Liver (tissue), 3 donors: ENCODE measurements at regions not wholly inside any gene's neighbourhood (a gene's known extent, or its start where the extent isn't known, plus 50 kb on each side); places are given as distances from the start of the nearest gene placed in this dataset.

Experiments
- CTCF ChIP-seq: fragments of 150-350 bp; IDR thresholded peaks from 2 replicates; pipeline ENCODE4 v1.5.1; 2017; ENCODE audit warnings: improper control_type of control experiment, low read depth, low read length; ENCODE audit not compliant: missing input control
- MAX ChIP-seq: IDR thresholded peaks from 2 replicates; pipeline ENCODE4 v1.6.1; 2016; ENCODE audit warnings: antibody characterized with exemption
- REST ChIP-seq: IDR thresholded peaks from 2 replicates; pipeline ENCODE4 v1.6.1; 2016; ENCODE audit warnings: antibody characterized with exemption, mild to moderate bottlenecking
- TAF1 ChIP-seq: conservative IDR thresholded peaks from 2 replicates; pipeline ENCODE4 v1.6.1; 2016; ENCODE audit warnings: antibody characterized with exemption, mild to moderate bottlenecking
- ZBTB33 ChIP-seq: IDR thresholded peaks from 2 replicates; pipeline ENCODE4 v1.6.1; 2016; ENCODE audit warnings: antibody characterized with exemption
- donor health status: healthy.
- donor health status: healthy.

- no peak for TF ChIP-seq CTCF
- no peak for TF ChIP-seq MAX
- TF ChIP-seq ZBTB33: no peak
- TF ChIP-seq REST: no peak
- no peak for TF ChIP-seq TAF1
Measured at GRCh38 chr6:55979526-55979925, 104.1 kb upstream of the BMP5 start.
